ENCODE measurements at regions not wholly inside any gene's neighbourhood (a gene's known extent, or its start where the extent isn't known, plus 50 kb on each side); places are given as distances from the start of the nearest gene placed in this dataset.

- TF ChIP-seq POLR2AphosphoS5 (IDR thresholded peaks at IDR 0.05; ENCODE audit: low read depth, low read length) (no peak), SIN3A (IDR thresholded peaks at IDR 0.05; ENCODE audit: borderline replicate concordance, insufficient read depth, low read length) (no peak), REST (IDR thresholded peaks at IDR 0.05; ENCODE audit: insufficient read depth in 1 of 2, low read depth in 2 of 2, low read length in 2 of 2) (no peak), TAF1 (IDR thresholded peaks at IDR 0.05; ENCODE audit: borderline replicate concordance, insufficient read depth, low read length) (no peak)
Observed at GRCh38 chr6:1004885-1005630, 306.8 kb upstream of the FOXQ1 start.
